GM12874 (cell line): ENCODE measurements at regions not wholly inside any gene's neighbourhood (a gene's known extent, or its start where the extent isn't known, plus 50 kb on each side); places are given as distances from the start of the nearest gene placed in this dataset.

Experiments
- TF ChIP-seq, protein P1 (sequence below): IDR thresholded peaks from 2 replicates; pipeline ENCODE4 v1.5.1; 2011; ENCODE audit warnings: low read depth, mild to moderate bottlenecking, control low read depth, low read length, moderate library complexity; ENCODE audit not compliant: insufficient read depth

- TF ChIP-seq, protein P1, sequence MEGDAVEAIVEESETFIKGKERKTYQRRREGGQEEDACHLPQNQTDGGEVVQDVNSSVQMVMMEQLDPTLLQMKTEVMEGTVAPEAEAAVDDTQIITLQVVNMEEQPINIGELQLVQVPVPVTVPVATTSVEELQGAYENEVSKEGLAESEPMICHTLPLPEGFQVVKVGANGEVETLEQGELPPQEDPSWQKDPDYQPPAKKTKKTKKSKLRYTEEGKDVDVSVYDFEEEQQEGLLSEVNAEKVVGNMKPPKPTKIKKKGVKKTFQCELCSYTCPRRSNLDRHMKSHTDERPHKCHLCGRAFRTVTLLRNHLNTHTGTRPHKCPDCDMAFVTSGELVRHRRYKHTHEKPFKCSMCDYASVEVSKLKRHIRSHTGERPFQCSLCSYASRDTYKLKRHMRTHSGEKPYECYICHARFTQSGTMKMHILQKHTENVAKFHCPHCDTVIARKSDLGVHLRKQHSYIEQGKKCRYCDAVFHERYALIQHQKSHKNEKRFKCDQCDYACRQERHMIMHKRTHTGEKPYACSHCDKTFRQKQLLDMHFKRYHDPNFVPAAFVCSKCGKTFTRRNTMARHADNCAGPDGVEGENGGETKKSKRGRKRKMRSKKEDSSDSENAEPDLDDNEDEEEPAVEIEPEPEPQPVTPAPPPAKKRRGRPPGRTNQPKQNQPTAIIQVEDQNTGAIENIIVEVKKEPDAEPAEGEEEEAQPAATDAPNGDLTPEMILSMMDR: no peak
These were observed 945.1 kb downstream of the IGSF11 start for GRCh38 chr3:118089563-118089962.

- TF ChIP-seq, protein P1: no peak
These were observed 937.4 kb downstream of the IGSF11 start for GRCh38 chr3:118097226-118097625.

- TF ChIP-seq, protein P1: no peak
These were observed 937.0 kb downstream of the IGSF11 start for GRCh38 chr3:118097660-118098059.

DNA sequence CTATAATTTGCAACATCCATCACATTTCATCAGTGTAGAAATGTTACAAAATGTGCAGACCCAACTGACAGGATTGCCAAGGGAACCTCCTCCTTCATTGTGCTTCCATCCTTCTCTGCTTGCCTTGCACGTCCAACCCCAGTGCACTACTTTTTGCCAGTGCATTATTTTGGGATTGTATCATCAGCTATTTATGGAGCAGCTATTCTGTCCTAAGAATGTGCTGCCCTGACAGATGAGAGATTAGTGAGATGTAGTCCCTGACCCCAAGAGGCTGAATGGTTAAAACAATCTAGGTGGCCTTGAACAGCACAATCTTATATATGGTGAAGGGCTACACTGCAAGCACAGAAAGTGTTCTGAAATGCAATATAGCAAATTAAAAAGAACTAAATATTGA lies 935.8 kb downstream of the IGSF11 start:
- TF ChIP-seq, protein P1: no peak

GRCh38 chr3:118101891-118102290 lies 932.8 kb downstream of the IGSF11 start:
- TF ChIP-seq, protein P1: no peak

- TF ChIP-seq, protein P1: no peak
These were observed 931.9 kb downstream of the IGSF11 start for GRCh38 chr3:118102737-118103136.

DNA sequence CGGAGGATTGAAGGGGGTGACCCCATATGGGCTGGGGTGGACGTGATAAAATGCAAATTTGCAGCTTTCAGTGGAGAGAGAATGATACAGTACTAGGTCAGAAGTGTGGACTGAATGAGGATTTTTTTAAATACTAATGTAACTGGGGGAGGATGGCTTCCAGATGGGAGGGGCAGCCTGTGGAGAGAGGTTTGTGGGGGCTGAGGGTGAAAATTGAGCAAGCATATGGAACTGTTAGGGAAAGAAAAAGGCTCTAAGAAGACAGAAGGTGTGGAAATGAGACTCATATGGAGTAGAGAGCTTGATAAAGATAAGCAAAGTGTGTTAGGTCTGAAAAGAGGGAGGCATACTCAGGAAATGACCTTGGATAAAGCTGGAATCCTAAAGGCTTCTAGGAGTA lies 926.4 kb downstream of the IGSF11 start:
- TF ChIP-seq, protein P1: no peak

- TF ChIP-seq, protein P1: no peak
These were observed 925.9 kb downstream of the IGSF11 start for GRCh38 chr3:118108769-118109168.
